ENCODE measurements at regions not wholly inside any gene's neighbourhood (a gene's known extent, or its start where the extent isn't known, plus 50 kb on each side); places are given as distances from the start of the nearest gene placed in this dataset.

- Histone ChIP-seq H2BK120ac (ENCODE audit: low read depth, low read length) (no peak overlapping the region), H2BK12ac (ENCODE audit: low read length) (no peak overlapping the region), H3K14ac (ENCODE audit: low read length) (no peak overlapping the region), H3K27me3 (ENCODE audit: control insufficient read depth in 3 of 3, insufficient read depth in 3 of 3, low read depth in 1 of 3, low read length in 3 of 3) (no peaks in the 10 kb centered on the region), H2BK5ac (ENCODE audit: low read length) (no peak overlapping the region), H3K4me2 (ENCODE audit: insufficient read depth, low read length, poor library complexity, severe bottlenecking) (no peak overlapping the region), H3K4me3 (ENCODE audit: low read length in 2 of 2) (no peak overlapping the region), H2AFZ (ENCODE audit: low read length) (no peak overlapping the region), H2BK15ac (ENCODE audit: low read length) (no peak overlapping the region), H3K27ac (replicated peaks; ENCODE audit: low read length) (no peak overlapping the region), H3K4me1 (ENCODE audit: control insufficient read depth in 2 of 2, insufficient read depth in 1 of 2, low read depth in 1 of 2, low read length in 2 of 2) (no peaks in the 10 kb centered on the region), H3K9me3 (replicated peaks in 1 of 2; ENCODE audit: control insufficient read depth in 2 of 2, insufficient read depth in 1 of 2, low read depth in 1 of 2, low read length in 2 of 2) (peaks cover 0 to 1% of the 10 kb centered on the region in 2 donors), H4K8ac (ENCODE audit: low read depth, low read length) (no peak overlapping the region), H3K4ac (ENCODE audit: low read length) (no peak overlapping the region), H3K23ac (ENCODE audit: low read depth, low read length, poor library complexity) (no peak overlapping the region), H2AK5ac (ENCODE audit: low read depth, low read length) (no peak overlapping the region), H4K91ac (ENCODE audit: low read depth, low read length, poor library complexity) (no peak overlapping the region), H3K9ac (ENCODE audit: low read depth, low read length, poor library complexity) (no peak overlapping the region), H3K36me3 (replicated peaks in 1 of 2; ENCODE audit: control insufficient read depth in 2 of 2, insufficient read depth in 2 of 2, low read length in 2 of 2) (no peaks in the 10 kb centered on the region), H3K18ac (ENCODE audit: low read length) (no peak overlapping the region), H3K79me1 (ENCODE audit: low read depth, low read length) (no peaks in the 10 kb centered on the region)
- no CpG with 5 or more reads among the region's 1 CpG for WGBS, 2 donors (ENCODE audit: extremely low coverage in 2 of 2, insufficient read length in 2 of 2, insufficient replicate concordance in 1 of 2)
- no peak for DNase-seq (ENCODE audit: low spot score)
These were observed 496.3 kb upstream of the HTR2C start for GRCh38 chrX:114087543-114087942.

- no peaks in the 10 kb centered on the region for H3K27me3 ChIP-seq (ENCODE audit: control insufficient read depth in 3 of 3, insufficient read depth in 3 of 3, low read depth in 1 of 3, low read length in 3 of 3)
- WGBS, 2 donors (ENCODE audit: extremely low coverage in 2 of 2, insufficient read length in 2 of 2, insufficient replicate concordance in 1 of 2): no CpG with 5 or more reads among the region's 3 CpGs
- H3K18ac ChIP-seq (ENCODE audit: low read length): no peak overlapping the region
- DNase-seq (ENCODE audit: low spot score): no peak
- no peak overlapping the region for H2AK5ac ChIP-seq (ENCODE audit: low read depth, low read length)
- H2BK5ac ChIP-seq (ENCODE audit: low read length): no peak overlapping the region
- H3K27ac ChIP-seq (replicated peaks; ENCODE audit: low read length): no peak overlapping the region
- no peak overlapping the region for H2BK15ac ChIP-seq (ENCODE audit: low read length)
- H4K91ac ChIP-seq (ENCODE audit: low read depth, low read length, poor library complexity): no peak overlapping the region
- H3K4me3 ChIP-seq (ENCODE audit: low read length in 2 of 2): no peak overlapping the region
- H2AFZ ChIP-seq (ENCODE audit: low read length): no peak overlapping the region
- H3K4ac ChIP-seq (ENCODE audit: low read length): no peak overlapping the region
- H3K36me3 ChIP-seq (replicated peaks in 1 of 2; ENCODE audit: control insufficient read depth in 2 of 2, insufficient read depth in 2 of 2, low read length in 2 of 2): no peaks in the 10 kb centered on the region
- H4K8ac ChIP-seq (ENCODE audit: low read depth, low read length): no peak overlapping the region
- no peak overlapping the region for H2BK120ac ChIP-seq (ENCODE audit: low read depth, low read length)
- no peak overlapping the region for H3K14ac ChIP-seq (ENCODE audit: low read length)
- H3K9ac ChIP-seq (ENCODE audit: low read depth, low read length, poor library complexity): no peak overlapping the region
- H2BK12ac ChIP-seq (ENCODE audit: low read length): no peak overlapping the region
- no peak overlapping the region for H3K4me2 ChIP-seq (ENCODE audit: insufficient read depth, low read length, poor library complexity, severe bottlenecking)
- no peak overlapping the region for H3K23ac ChIP-seq (ENCODE audit: low read depth, low read length, poor library complexity)
- no peaks in the 10 kb centered on the region for H3K79me1 ChIP-seq (ENCODE audit: low read depth, low read length)
- no peaks in the 10 kb centered on the region for H3K9me3 ChIP-seq (replicated peaks in 1 of 2; ENCODE audit: control insufficient read depth in 2 of 2, insufficient read depth in 1 of 2, low read depth in 1 of 2, low read length in 2 of 2)
- H3K4me1 ChIP-seq (ENCODE audit: control insufficient read depth in 2 of 2, insufficient read depth in 1 of 2, low read depth in 1 of 2, low read length in 2 of 2): no peaks in the 10 kb centered on the region
These were observed 506.1 kb upstream of the HTR2C start for GRCh38 chrX:114077773-114078172.

GRCh38 chrX:114075073-114075673 lies 508.7 kb upstream of the HTR2C start:
- H3K9me3 ChIP-seq (replicated peaks in 1 of 2; ENCODE audit: control insufficient read depth in 2 of 2, insufficient read depth in 1 of 2, low read depth in 1 of 2, low read length in 2 of 2): no peaks in the 10 kb centered on the region
- WGBS, 2 donors (ENCODE audit: extremely low coverage in 2 of 2, insufficient read length in 2 of 2, insufficient replicate concordance in 1 of 2): no CpG with 5 or more reads among the region's 4 CpGs
- H3K79me1 ChIP-seq (ENCODE audit: low read depth, low read length): no peaks in the 10 kb centered on the region
- no peak overlapping the region for H2AFZ ChIP-seq (ENCODE audit: low read length)
- H3K9ac ChIP-seq (ENCODE audit: low read depth, low read length, poor library complexity): no peak overlapping the region
- H3K4ac ChIP-seq (ENCODE audit: low read length): no peak overlapping the region
- H3K27me3 ChIP-seq (ENCODE audit: control insufficient read depth in 3 of 3, insufficient read depth in 3 of 3, low read depth in 1 of 3, low read length in 3 of 3): no peaks in the 10 kb centered on the region
- H3K4me2 ChIP-seq (ENCODE audit: insufficient read depth, low read length, poor library complexity, severe bottlenecking): no peak overlapping the region
- no peak overlapping the region for H3K14ac ChIP-seq (ENCODE audit: low read length)
- no peak overlapping the region for H2BK5ac ChIP-seq (ENCODE audit: low read length)
- no peak overlapping the region for H3K23ac ChIP-seq (ENCODE audit: low read depth, low read length, poor library complexity)
- no peaks in the 10 kb centered on the region for H3K36me3 ChIP-seq (replicated peaks in 1 of 2; ENCODE audit: control insufficient read depth in 2 of 2, insufficient read depth in 2 of 2, low read length in 2 of 2)
- H2BK15ac ChIP-seq (ENCODE audit: low read length): no peak overlapping the region
- H3K4me3 ChIP-seq (ENCODE audit: low read length in 2 of 2): no peak overlapping the region
- no peak overlapping the region for H3K27ac ChIP-seq (replicated peaks; ENCODE audit: low read length)
- no peak overlapping the region for H4K91ac ChIP-seq (ENCODE audit: low read depth, low read length, poor library complexity)
- no peak for DNase-seq (ENCODE audit: low spot score)
- no peak overlapping the region for H2BK120ac ChIP-seq (ENCODE audit: low read depth, low read length)
- H4K8ac ChIP-seq (ENCODE audit: low read depth, low read length): no peak overlapping the region
- no peak overlapping the region for H2AK5ac ChIP-seq (ENCODE audit: low read depth, low read length)
- no peak overlapping the region for H2BK12ac ChIP-seq (ENCODE audit: low read length)
- H3K18ac ChIP-seq (ENCODE audit: low read length): no peak overlapping the region
- H3K4me1 ChIP-seq (ENCODE audit: control insufficient read depth in 2 of 2, insufficient read depth in 1 of 2, low read depth in 1 of 2, low read length in 2 of 2): no peaks in the 10 kb centered on the region

GRCh38 chrX:114073926-114074325 lies 510.0 kb upstream of the HTR2C start:
- Histone ChIP-seq H2BK120ac (ENCODE audit: low read depth, low read length) (no peak overlapping the region), H3K4me3 (ENCODE audit: low read length in 2 of 2) (no peak overlapping the region), H3K36me3 (replicated peaks in 1 of 2; ENCODE audit: control insufficient read depth in 2 of 2, insufficient read depth in 2 of 2, low read length in 2 of 2) (no peaks in the 10 kb centered on the region), H3K18ac (ENCODE audit: low read length) (no peak overlapping the region), H4K91ac (ENCODE audit: low read depth, low read length, poor library complexity) (no peak overlapping the region), H2BK5ac (ENCODE audit: low read length) (no peak overlapping the region), H2BK12ac (ENCODE audit: low read length) (no peak overlapping the region), H3K4me2 (ENCODE audit: insufficient read depth, low read length, poor library complexity, severe bottlenecking) (no peak overlapping the region), H3K9ac (ENCODE audit: low read depth, low read length, poor library complexity) (no peak overlapping the region), H3K79me1 (ENCODE audit: low read depth, low read length) (no peaks in the 10 kb centered on the region), H2AFZ (ENCODE audit: low read length) (no peak overlapping the region), H3K27me3 (ENCODE audit: control insufficient read depth in 3 of 3, insufficient read depth in 3 of 3, low read depth in 1 of 3, low read length in 3 of 3) (no peaks in the 10 kb centered on the region), H3K4me1 (ENCODE audit: control insufficient read depth in 2 of 2, insufficient read depth in 1 of 2, low read depth in 1 of 2, low read length in 2 of 2) (no peaks in the 10 kb centered on the region), H2BK15ac (ENCODE audit: low read length) (no peak overlapping the region), H3K4ac (ENCODE audit: low read length) (no peak overlapping the region), H3K27ac (replicated peaks; ENCODE audit: low read length) (peak overlapping the region; percentile 51), H3K9me3 (replicated peaks in 1 of 2; ENCODE audit: control insufficient read depth in 2 of 2, insufficient read depth in 1 of 2, low read depth in 1 of 2, low read length in 2 of 2) (no peaks in the 10 kb centered on the region), H3K23ac (ENCODE audit: low read depth, low read length, poor library complexity) (no peak overlapping the region), H2AK5ac (ENCODE audit: low read depth, low read length) (no peak overlapping the region), H3K14ac (ENCODE audit: low read length) (no peak overlapping the region), H4K8ac (ENCODE audit: low read depth, low read length) (no peak overlapping the region)
- WGBS, 2 donors (ENCODE audit: extremely low coverage in 2 of 2, insufficient read length in 2 of 2, insufficient replicate concordance in 1 of 2): no CpG with 5 or more reads among the region's 3 CpGs
- peak; percentile 6 for DNase-seq (ENCODE audit: low spot score)

All from neuronal stem cell (in vitro differentiated cells).